ENCODE measurements at regions not wholly inside any gene's neighbourhood (a gene's known extent, or its start where the extent isn't known, plus 50 kb on each side); places are given as distances from the start of the nearest gene placed in this dataset.
A peak's percentile ranks its signal among the peaks of the same experiment; 100 is the strongest.

DNA sequence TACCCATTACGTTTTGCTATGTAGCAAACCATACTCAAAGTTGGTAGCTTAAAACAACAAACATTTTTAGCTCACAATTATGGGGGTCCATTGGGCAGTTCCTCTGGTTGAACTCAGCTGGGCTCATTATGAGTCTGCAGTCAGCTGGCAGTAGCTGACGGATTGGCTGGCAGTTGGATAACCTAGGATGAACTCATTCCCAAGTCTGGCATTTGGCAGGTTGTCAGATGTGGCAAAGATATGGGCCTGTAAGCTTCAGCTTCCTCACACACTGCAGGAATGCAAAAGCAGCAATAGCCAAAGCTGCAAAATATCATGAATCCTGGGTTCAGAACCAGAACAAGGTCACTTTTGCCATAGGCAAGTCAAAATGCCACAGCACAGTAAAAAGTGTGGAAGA, 412.2 kb upstream of the SORCS1 start:
- no peaks in the 10 kb centered on the region for H3F3A ChIP-seq (ENCODE audit: insufficient read depth, low read length, poor library complexity, severe bottlenecking)
- H3K4me2 ChIP-seq (ENCODE audit: low read length), result no peak overlapping the region
- no peak overlapping the region for H3K4me3 ChIP-seq (ENCODE audit: low read length)
- no peaks in the 10 kb centered on the region for H3K27me3 ChIP-seq (ENCODE audit: insufficient read depth, low read depth, low read length)
- H3K9ac ChIP-seq (ENCODE audit: low read length), result no peak overlapping the region
- TF ChIP-seq MXI1 (conservative IDR thresholded peaks at IDR 0.05; ENCODE audit: poor library complexity, severe bottlenecking) (no peak), SMC3 (conservative IDR thresholded peaks at IDR 0.05; ENCODE audit: poor library complexity) (no peak), POLR2AphosphoS5 (IDR thresholded peaks at IDR 0.05) (no peak), EZH2 (IDR thresholded peaks at IDR 0.05; ENCODE audit: borderline replicate concordance, insufficient read depth, low read length, poor library complexity, severe bottlenecking) (no peak), EP300 (conservative IDR thresholded peaks at IDR 0.05; ENCODE audit: poor library complexity, severe bottlenecking) (no peak), RAD21 (conservative IDR thresholded peaks at IDR 0.05) (no peak), TAF1 (IDR thresholded peaks at IDR 0.05; ENCODE audit: low read depth) (no peak)
- TF ChIP-seq, protein P1, sequence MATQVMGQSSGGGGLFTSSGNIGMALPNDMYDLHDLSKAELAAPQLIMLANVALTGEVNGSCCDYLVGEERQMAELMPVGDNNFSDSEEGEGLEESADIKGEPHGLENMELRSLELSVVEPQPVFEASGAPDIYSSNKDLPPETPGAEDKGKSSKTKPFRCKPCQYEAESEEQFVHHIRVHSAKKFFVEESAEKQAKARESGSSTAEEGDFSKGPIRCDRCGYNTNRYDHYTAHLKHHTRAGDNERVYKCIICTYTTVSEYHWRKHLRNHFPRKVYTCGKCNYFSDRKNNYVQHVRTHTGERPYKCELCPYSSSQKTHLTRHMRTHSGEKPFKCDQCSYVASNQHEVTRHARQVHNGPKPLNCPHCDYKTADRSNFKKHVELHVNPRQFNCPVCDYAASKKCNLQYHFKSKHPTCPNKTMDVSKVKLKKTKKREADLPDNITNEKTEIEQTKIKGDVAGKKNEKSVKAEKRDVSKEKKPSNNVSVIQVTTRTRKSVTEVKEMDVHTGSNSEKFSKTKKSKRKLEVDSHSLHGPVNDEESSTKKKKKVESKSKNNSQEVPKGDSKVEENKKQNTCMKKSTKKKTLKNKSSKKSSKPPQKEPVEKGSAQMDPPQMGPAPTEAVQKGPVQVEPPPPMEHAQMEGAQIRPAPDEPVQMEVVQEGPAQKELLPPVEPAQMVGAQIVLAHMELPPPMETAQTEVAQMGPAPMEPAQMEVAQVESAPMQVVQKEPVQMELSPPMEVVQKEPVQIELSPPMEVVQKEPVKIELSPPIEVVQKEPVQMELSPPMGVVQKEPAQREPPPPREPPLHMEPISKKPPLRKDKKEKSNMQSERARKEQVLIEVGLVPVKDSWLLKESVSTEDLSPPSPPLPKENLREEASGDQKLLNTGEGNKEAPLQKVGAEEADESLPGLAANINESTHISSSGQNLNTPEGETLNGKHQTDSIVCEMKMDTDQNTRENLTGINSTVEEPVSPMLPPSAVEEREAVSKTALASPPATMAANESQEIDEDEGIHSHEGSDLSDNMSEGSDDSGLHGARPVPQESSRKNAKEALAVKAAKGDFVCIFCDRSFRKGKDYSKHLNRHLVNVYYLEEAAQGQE (IDR thresholded peaks at IDR 0.05; ENCODE audit: borderline replicate concordance), result no peak
- TF ChIP-seq, protein P2, sequence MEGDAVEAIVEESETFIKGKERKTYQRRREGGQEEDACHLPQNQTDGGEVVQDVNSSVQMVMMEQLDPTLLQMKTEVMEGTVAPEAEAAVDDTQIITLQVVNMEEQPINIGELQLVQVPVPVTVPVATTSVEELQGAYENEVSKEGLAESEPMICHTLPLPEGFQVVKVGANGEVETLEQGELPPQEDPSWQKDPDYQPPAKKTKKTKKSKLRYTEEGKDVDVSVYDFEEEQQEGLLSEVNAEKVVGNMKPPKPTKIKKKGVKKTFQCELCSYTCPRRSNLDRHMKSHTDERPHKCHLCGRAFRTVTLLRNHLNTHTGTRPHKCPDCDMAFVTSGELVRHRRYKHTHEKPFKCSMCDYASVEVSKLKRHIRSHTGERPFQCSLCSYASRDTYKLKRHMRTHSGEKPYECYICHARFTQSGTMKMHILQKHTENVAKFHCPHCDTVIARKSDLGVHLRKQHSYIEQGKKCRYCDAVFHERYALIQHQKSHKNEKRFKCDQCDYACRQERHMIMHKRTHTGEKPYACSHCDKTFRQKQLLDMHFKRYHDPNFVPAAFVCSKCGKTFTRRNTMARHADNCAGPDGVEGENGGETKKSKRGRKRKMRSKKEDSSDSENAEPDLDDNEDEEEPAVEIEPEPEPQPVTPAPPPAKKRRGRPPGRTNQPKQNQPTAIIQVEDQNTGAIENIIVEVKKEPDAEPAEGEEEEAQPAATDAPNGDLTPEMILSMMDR (IDR thresholded peaks at IDR 0.05; ENCODE audit: poor library complexity, severe bottlenecking), result no peak
- H3K36me3 ChIP-seq (ENCODE audit: insufficient read depth, low read length), result no peaks in the 10 kb centered on the region
- H2AFZ ChIP-seq (ENCODE audit: low read depth, low read length), result no peak overlapping the region
- no peaks in the 10 kb centered on the region for H4K20me1 ChIP-seq (ENCODE audit: insufficient read depth)
- H3K27ac ChIP-seq (ENCODE audit: low read length), result peak overlapping the region; percentile 11
- no peaks in the 10 kb centered on the region for H3K79me2 ChIP-seq (replicated peaks; ENCODE audit: insufficient read depth, low read length)
- H3K9me3 ChIP-seq (ENCODE audit: low read length), result no peaks in the 10 kb centered on the region
- H3K9me2 ChIP-seq (ENCODE audit: insufficient read depth, low read length), result no peaks in the 10 kb centered on the region

DNA sequence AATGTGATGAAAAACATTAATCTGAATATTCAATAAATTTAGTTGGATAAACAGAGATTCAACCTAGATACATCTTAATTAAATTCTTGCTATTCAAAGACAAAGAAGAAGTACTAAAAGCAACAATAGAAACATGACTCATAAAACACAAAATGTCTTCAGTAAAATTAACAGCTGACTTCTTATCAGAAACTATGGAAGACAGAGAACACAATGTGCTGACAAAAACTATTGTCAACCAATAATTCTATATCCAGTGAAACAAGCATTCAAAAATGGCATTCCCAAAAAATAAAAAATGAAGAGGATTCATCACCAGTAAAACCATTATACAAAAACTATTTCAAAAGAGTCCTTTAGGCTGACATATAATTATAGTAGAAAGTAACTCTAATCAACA, 400.5 kb upstream of the SORCS1 start:
- no peaks in the 10 kb centered on the region for H3K27me3 ChIP-seq (ENCODE audit: insufficient read depth, low read depth, low read length)
- H3K36me3 ChIP-seq (ENCODE audit: insufficient read depth, low read length), result no peaks in the 10 kb centered on the region
- H3K79me2 ChIP-seq (replicated peaks; ENCODE audit: insufficient read depth, low read length), result no peaks in the 10 kb centered on the region
- no peaks in the 10 kb centered on the region for H3K9me3 ChIP-seq (ENCODE audit: low read length)
- no peaks in the 10 kb centered on the region for H3F3A ChIP-seq (ENCODE audit: insufficient read depth, low read length, poor library complexity, severe bottlenecking)
- no peak overlapping the region for H3K9ac ChIP-seq (ENCODE audit: low read length)
- H4K20me1 ChIP-seq (ENCODE audit: insufficient read depth), result no peaks in the 10 kb centered on the region
- no peak overlapping the region for H3K4me2 ChIP-seq (ENCODE audit: low read length)
- H3K4me3 ChIP-seq (ENCODE audit: low read length), result no peak overlapping the region
- H3K9me2 ChIP-seq (ENCODE audit: insufficient read depth, low read length), result no peaks in the 10 kb centered on the region
- H2AFZ ChIP-seq (ENCODE audit: low read depth, low read length), result no peak overlapping the region
- H3K27ac ChIP-seq (ENCODE audit: low read length), result no peak overlapping the region
- no peak for TF ChIP-seq MXI1 (conservative IDR thresholded peaks at IDR 0.05; ENCODE audit: poor library complexity, severe bottlenecking)
- TF ChIP-seq, protein P1 (IDR thresholded peaks at IDR 0.05; ENCODE audit: borderline replicate concordance), result no peak
- no peak for TF ChIP-seq EZH2 (IDR thresholded peaks at IDR 0.05; ENCODE audit: borderline replicate concordance, insufficient read depth, low read length, poor library complexity, severe bottlenecking)
- TF ChIP-seq EP300 (conservative IDR thresholded peaks at IDR 0.05; ENCODE audit: poor library complexity, severe bottlenecking), result no peak
- no peak for TF ChIP-seq SMC3 (conservative IDR thresholded peaks at IDR 0.05; ENCODE audit: poor library complexity)
- TF ChIP-seq TAF1 (IDR thresholded peaks at IDR 0.05; ENCODE audit: low read depth), result no peak
- no peak for TF ChIP-seq POLR2AphosphoS5 (IDR thresholded peaks at IDR 0.05)
- no peak for TF ChIP-seq RAD21 (conservative IDR thresholded peaks at IDR 0.05)
